MCF 10A (cell line): ENCODE measurements at regions not wholly inside any gene's neighbourhood (a gene's known extent, or its start where the extent isn't known, plus 50 kb on each side); places are given as distances from the start of the nearest gene placed in this dataset.

Experiments
- BruUV-seq: library from RNA; stranded (reverse); fragments of 400-500 nt; replicated peaks from 2 replicates; lab custom pipeline; 2021; lab: Mats Ljungman, UMichigan
- CTCF ChIA-PET: fragments of 300-600 bp; sonication (Branson Sonifier 250); formaldehyde crosslinking; extraction: SDS; loops from one replicate; lab custom pipeline; 2021; ENCODE audit warnings: antibody characterized with exemption, inconsistent platforms; lab: Yijun Ruan, JAX
- POLR2A ChIA-PET: fragments of 300-600, 350-650 bp; sonication (Branson Sonifier 250); formaldehyde crosslinking; extraction: SDS; loops from one replicate; lab custom pipeline; 2020; ENCODE audit warnings: antibody characterized with exemption, inconsistent platforms; lab: Yijun Ruan, JAX
- DNase-seq: peaks from one replicate; pipeline ENCODE4 v3.0.0-alpha.2; 2018; ENCODE audit not compliant: unreplicated experiment
- H3K27ac Mint-ChIP-seq: one replicate; pipeline ENCODE4 v1.8.0; 2022; ENCODE audit warnings: mild to moderate bottlenecking, low read depth, mixed read lengths; ENCODE audit not compliant: unreplicated experiment
- H3K27me3 Mint-ChIP-seq: one replicate; pipeline ENCODE4 v1.8.0; 2022; ENCODE audit warnings: mixed read lengths; ENCODE audit not compliant: insufficient read depth, unreplicated experiment
- H3K36me3 Mint-ChIP-seq: one replicate; pipeline ENCODE4 v1.8.0; 2022; ENCODE audit warnings: mild to moderate bottlenecking, moderate library complexity, mixed read lengths; ENCODE audit not compliant: insufficient read depth, unreplicated experiment
- H3K4me1 Mint-ChIP-seq: one replicate; pipeline ENCODE4 v1.8.0; 2022; ENCODE audit warnings: mixed read lengths; ENCODE audit not compliant: insufficient read depth, unreplicated experiment
- H3K4me3 Mint-ChIP-seq: one replicate; pipeline ENCODE4 v1.8.0; 2022; ENCODE audit warnings: mild to moderate bottlenecking, moderate library complexity, mixed read lengths; ENCODE audit not compliant: unreplicated experiment
- H3K9me3 Mint-ChIP-seq: one replicate; pipeline ENCODE4 v1.8.0; 2022; ENCODE audit warnings: mixed read lengths; ENCODE audit not compliant: unreplicated experiment
- CTCF ChIP-seq: fragments of 200-600 bp; IDR thresholded peaks from one replicate; pipeline ENCODE4 v1.8.0; 2022; ENCODE audit warnings: antibody characterized with exemption, mild to moderate bottlenecking; ENCODE audit not compliant: unreplicated experiment
- intact Hi-C: fragments of 100-400 bp; cut with micrococcal nuclease; formaldehyde crosslinking; loops from 2 replicates; pipeline ENCODE4 v1.14.1; 2022

- Mint-ChIP-seq H3K27ac (no peak overlapping the region), H3K36me3 (peaks cover 5% of the 10 kb centered on the region), H3K4me1 (peaks cover 10% of the 10 kb centered on the region), H3K27me3 (no peaks in the 10 kb centered on the region), H3K4me3 (no peak overlapping the region), H3K9me3 (no peaks in the 10 kb centered on the region)
- ChIA-PET POLR2A (no interaction called here), CTCF (interaction anchor here (0.6 to 1.9 kb wide), 4 partner anchors 23 to 439 kb away, joined by 3 to 10 read pairs (median 4); no protein-coding TSS in a partner anchor)
- intact Hi-C loops = no loop called here
- DNase-seq = no peak
- no peak for TF ChIP-seq CTCF
- BruUV-seq = no TSS peak
Measured at GRCh38 chr15:60154764-60155325, 150.7 kb downstream of the FOXB1 start.

GRCh38 chr15:60155661-60156060 is 151.6 kb downstream of the FOXB1 start:
- H3K9me3 Mint-ChIP-seq = no peaks in the 10 kb centered on the region
- POLR2A ChIA-PET = no interaction called here
- H3K4me3 Mint-ChIP-seq = peak overlapping the region; percentile 35
- CTCF ChIA-PET = interaction anchor here (0.6 to 0.7 kb wide), 2 partner anchors 24 to 238 kb away, joined by 3 read pairs; no protein-coding TSS in a partner anchor
- BruUV-seq = no TSS peak
- DNase-seq = peak; percentile 16
- H3K36me3 Mint-ChIP-seq = peaks cover 5% of the 10 kb centered on the region
- TF ChIP-seq CTCF = no peak
- H3K4me1 Mint-ChIP-seq = peaks cover 10% of the 10 kb centered on the region
- peak overlapping the region; percentile 16 for H3K27ac Mint-ChIP-seq
- intact Hi-C loops = no loop called here
- no peaks in the 10 kb centered on the region for H3K27me3 Mint-ChIP-seq

GRCh38 chr15:60160909-60161308 is 156.8 kb downstream of the FOXB1 start:
- Mint-ChIP-seq H3K4me1 (peaks cover under 1% of the 10 kb centered on the region), H3K36me3 (no peaks in the 10 kb centered on the region), H3K27ac (no peak overlapping the region), H3K9me3 (no peaks in the 10 kb centered on the region), H3K4me3 (no peak overlapping the region), H3K27me3 (no peaks in the 10 kb centered on the region)
- no peak for TF ChIP-seq CTCF
- intact Hi-C loops = no loop called here
- POLR2A ChIA-PET = no interaction called here
- DNase-seq = no peak
- CTCF ChIA-PET = interaction anchor here (0.6 to 2.3 kb wide), 2 partner anchors 165 to 271 kb away, joined by 3 to 6 read pairs; no protein-coding TSS in a partner anchor
- BruUV-seq = no TSS peak

- POLR2A ChIA-PET = no interaction called here
- H3K27ac Mint-ChIP-seq = no peak overlapping the region
- intact Hi-C loops = no loop called here
- no peak overlapping the region for H3K4me3 Mint-ChIP-seq
- CTCF ChIA-PET = interaction anchor here (0.7 to 2.3 kb wide), 4 partner anchors 14 to 771 kb away, joined by 3 to 6 read pairs (median 4); no protein-coding TSS in a partner anchor
- no TSS peak for BruUV-seq
- H3K9me3 Mint-ChIP-seq = no peaks in the 10 kb centered on the region
- no peaks in the 10 kb centered on the region for H3K4me1 Mint-ChIP-seq
- no peak for TF ChIP-seq CTCF
- no peaks in the 10 kb centered on the region for H3K36me3 Mint-ChIP-seq
- H3K27me3 Mint-ChIP-seq = no peaks in the 10 kb centered on the region
- DNase-seq = no peak
Measured at GRCh38 chr15:60161704-60162103, 157.6 kb downstream of the FOXB1 start.
